SU-DHL-6 (cell line): ENCODE measurements at regions not wholly inside any gene's neighbourhood (a gene's known extent, or its start where the extent isn't known, plus 50 kb on each side); places are given as distances from the start of the nearest gene placed in this dataset.

Source experiments
- H2AFZ ChIP-seq: fragments of 200-600 bp; sonication (generic); 2 replicates; pipeline ENCODE4 v1.6.1; 2014; ENCODE audit warnings: low read depth, mild to moderate bottlenecking, moderate library complexity, mixed read lengths, antibody characterized with exemption, low read length; ENCODE audit not compliant: severe bottlenecking
- H3F3A ChIP-seq: fragments of 200-600 bp; shearing (Covaris generic); 2 replicates; pipeline ENCODE4 v1.6.0; 2016; ENCODE audit warnings: antibody characterized with exemption, mild to moderate bottlenecking; ENCODE audit not compliant: insufficient read depth
- H3K27ac ChIP-seq: fragments of 200-600 bp; sonication (generic); 2 replicates; pipeline ENCODE4 v1.5.1; 2016; ENCODE audit warnings: low read depth, mild to moderate bottlenecking, low read length, moderate library complexity, mixed read lengths
- H3K27me3 ChIP-seq: fragments of 200-600 bp; sonication (generic), shearing (Covaris generic); 2 replicates; pipeline ENCODE4 v1.6.0; 2014; ENCODE audit warnings: mild to moderate bottlenecking, low read length
- H3K36me3 ChIP-seq: fragments of 200-600 bp; sonication (generic); 2 replicates; pipeline ENCODE4 v1.6.1; 2014; ENCODE audit warnings: mild to moderate bottlenecking, low read length, mixed read lengths
- H3K4me2 ChIP-seq: fragments of 300-600, 200-600 bp; shearing (Covaris generic), sonication (generic); 2 replicates; pipeline ENCODE4 v1.6.0; 2014; ENCODE audit warnings: low read length, low read depth, mild to moderate bottlenecking; ENCODE audit not compliant: poor library complexity, severe bottlenecking
- H3K4me3 ChIP-seq: fragments of 200-600 bp; sonication (generic); 2 replicates; pipeline ENCODE4 v1.5.1; 2014; ENCODE audit warnings: antibody characterized with exemption, low read length, mild to moderate bottlenecking, mixed read lengths; ENCODE audit not compliant: insufficient read depth, poor library complexity, severe bottlenecking
- H3K79me2 ChIP-seq: fragments of 200-600 bp; sonication (generic); 2 replicates; pipeline ENCODE4 v1.6.1; 2014; ENCODE audit warnings: mild to moderate bottlenecking, low read length, moderate library complexity; ENCODE audit not compliant: insufficient read depth
- H3K9ac ChIP-seq: fragments of 200-600 bp; sonication (generic); 2 replicates; pipeline ENCODE4 v1.7.0; 2014; ENCODE audit warnings: mild to moderate bottlenecking, low read length
- H3K9me2 ChIP-seq: fragments of 200-600 bp; sonication (generic); replicated peaks from 2 replicates; pipeline ENCODE4 v1.6.1; 2014; ENCODE audit warnings: low read length; ENCODE audit not compliant: insufficient read depth
- H3K9me3 ChIP-seq: fragments of 200-600 bp; sonication (generic); 2 replicates; pipeline ENCODE4 v1.6.1; 2014; ENCODE audit warnings: low read length, mixed read lengths; ENCODE audit not compliant: insufficient read depth
- H4K20me1 ChIP-seq: fragments of 200-600 bp; sonication (generic); 2 replicates; pipeline ENCODE4 v1.6.1; 2014; ENCODE audit warnings: low read depth, mild to moderate bottlenecking, antibody characterized with exemption, low read length, moderate library complexity, mixed read lengths
- CTCF ChIP-seq: fragments of 200-600 bp; sonication (generic); IDR thresholded peaks from one replicate; pipeline ENCODE4 v1.5.1; 2017; ENCODE audit warnings: antibody characterized with exemption, mild to moderate bottlenecking, low read length, moderate library complexity; ENCODE audit not compliant: insufficient read depth, poor library complexity, severe bottlenecking
- EZH2phosphoT487 ChIP-seq: fragments of 200-600 bp; sonication (generic), shearing (Covaris generic); conservative IDR thresholded peaks from 2 replicates; pipeline ENCODE4 v1.6.1; 2018; ENCODE audit warnings: mild to moderate bottlenecking, antibody characterized with exemption, low read length, moderate library complexity, mixed read lengths

- Histone ChIP-seq H3K4me3 (no peak overlapping the region), H3K27me3 (no peaks in the 10 kb centered on the region), H3K27ac (no peak overlapping the region), H3K79me2 (no peaks in the 10 kb centered on the region), H3K9me3 (no peaks in the 10 kb centered on the region), H4K20me1 (no peaks in the 10 kb centered on the region), H3K36me3 (no peaks in the 10 kb centered on the region), H2AFZ (no peak overlapping the region), H3F3A (no peaks in the 10 kb centered on the region), H3K4me2 (no peak overlapping the region), H3K9ac (no peak overlapping the region), H3K9me2 (no peaks in the 10 kb centered on the region)
- TF ChIP-seq EZH2phosphoT487, result no peak
- no peak for TF ChIP-seq CTCF
Observed at GRCh38 chr12:48276621-48277020, 73.5 kb upstream of the OR10AD1 start.

GRCh38 chr12:48266826-48267225, 63.7 kb upstream of the OR10AD1 start:
- Histone ChIP-seq H3K4me3 (no peak overlapping the region), H2AFZ (no peak overlapping the region), H3K36me3 (no peaks in the 10 kb centered on the region), H3K9me2 (no peaks in the 10 kb centered on the region), H3K9ac (no peak overlapping the region), H3K27me3 (no peaks in the 10 kb centered on the region), H3K9me3 (no peaks in the 10 kb centered on the region), H4K20me1 (no peaks in the 10 kb centered on the region), H3F3A (no peaks in the 10 kb centered on the region), H3K27ac (no peak overlapping the region), H3K79me2 (no peaks in the 10 kb centered on the region), H3K4me2 (no peak overlapping the region)
- no peak for TF ChIP-seq EZH2phosphoT487
- no peak for TF ChIP-seq CTCF

GRCh38 chr12:48265777-48266176, 62.7 kb upstream of the OR10AD1 start:
- Histone ChIP-seq H3K36me3 (no peaks in the 10 kb centered on the region), H3K4me2 (no peak overlapping the region), H3K4me3 (no peak overlapping the region), H3F3A (no peaks in the 10 kb centered on the region), H2AFZ (no peak overlapping the region), H3K9me2 (no peaks in the 10 kb centered on the region), H3K27me3 (no peaks in the 10 kb centered on the region), H3K9me3 (no peaks in the 10 kb centered on the region), H3K27ac (no peak overlapping the region), H3K79me2 (no peaks in the 10 kb centered on the region), H4K20me1 (no peaks in the 10 kb centered on the region), H3K9ac (no peak overlapping the region)
- TF ChIP-seq EZH2phosphoT487 (no peak), CTCF (no peak)

- H3K27me3 ChIP-seq, result no peaks in the 10 kb centered on the region
Observed at GRCh38 chr12:48263617-48264016, 60.5 kb upstream of the OR10AD1 start.

More at GRCh38 chr12:48263617-48264016, 60.5 kb upstream of the OR10AD1 start:
- no peaks in the 10 kb centered on the region for H4K20me1 ChIP-seq
- TF ChIP-seq EZH2phosphoT487 (no peak), CTCF (no peak)
- no peak overlapping the region for H3K9ac ChIP-seq
- no peak overlapping the region for H3K27ac ChIP-seq
- no peaks in the 10 kb centered on the region for H3K9me3 ChIP-seq
- H3K9me2 ChIP-seq, result no peaks in the 10 kb centered on the region
- no peaks in the 10 kb centered on the region for H3K36me3 ChIP-seq
- no peaks in the 10 kb centered on the region for H3K79me2 ChIP-seq
- no peak overlapping the region for H2AFZ ChIP-seq
- H3F3A ChIP-seq, result no peaks in the 10 kb centered on the region
- no peak overlapping the region for H3K4me3 ChIP-seq
- no peak overlapping the region for H3K4me2 ChIP-seq
